SHP77 treated with DMSO at 0.1 percent for 48 hours (cell line): ENCODE measurements at regions not wholly inside any gene's neighbourhood (a gene's known extent, or its start where the extent isn't known, plus 50 kb on each side); places are given as distances from the start of the nearest gene placed in this dataset.

Source experiments
- DNase-seq: peaks from one replicate; lab custom pipeline; 2025; lab: John Stamatoyannopoulos, UW

- no peak for DNase-seq
Measured at GRCh38 chr15:29556380-29556779, 265.9 kb downstream of the TJP1 start.

- no peak for DNase-seq
Measured at GRCh38 chr15:29554531-29554930, 267.7 kb downstream of the TJP1 start.

- DNase-seq, result no peak
Measured at GRCh38 chr15:29550834-29551465, 271.3 kb downstream of the TJP1 start.

GRCh38 chr15:29548006-29548405, 274.3 kb downstream of the TJP1 start:
- DNase-seq, result no peak

- DNase-seq, result no peak
Measured at GRCh38 chr15:29544513-29545128, 275.0 kb upstream of the NSMCE3 start.

- no peak for DNase-seq
Measured at GRCh38 chr15:29542994-29543393, 273.4 kb upstream of the NSMCE3 start.

- no peak for DNase-seq
Measured at GRCh38 chr15:29541309-29541708, 271.7 kb upstream of the NSMCE3 start.

- DNase-seq, result no peak
Measured at GRCh38 chr15:29540479-29540878, 270.9 kb upstream of the NSMCE3 start.

- DNase-seq, result no peak
Measured at GRCh38 chr15:29539736-29540135, 270.1 kb upstream of the NSMCE3 start.

GRCh38 chr15:29538044-29538443, 268.4 kb upstream of the NSMCE3 start:
- no peak for DNase-seq

- no peak for DNase-seq
Measured at GRCh38 chr15:29535952-29536351, 266.3 kb upstream of the NSMCE3 start.

- DNase-seq, result no peak
Measured at GRCh38 chr15:29534378-29534777, 264.8 kb upstream of the NSMCE3 start.

- no peak for DNase-seq
Measured at GRCh38 chr15:29533647-29534046, 264.0 kb upstream of the NSMCE3 start.

GRCh38 chr15:29532296-29532695, 262.7 kb upstream of the NSMCE3 start:
- DNase-seq, result no peak

- DNase-seq, result no peak
Measured at GRCh38 chr15:29530966-29531365, 261.3 kb upstream of the NSMCE3 start.

- no peak for DNase-seq
Measured at GRCh38 chr15:29529043-29529442, 259.4 kb upstream of the NSMCE3 start.

- DNase-seq, result no peak
Measured at GRCh38 chr15:29528276-29528675, 258.7 kb upstream of the NSMCE3 start.

GRCh38 chr15:29526802-29527201, 257.2 kb upstream of the NSMCE3 start:
- DNase-seq, result no peak

GRCh38 chr15:29522373-29523276, 253.0 kb upstream of the NSMCE3 start:
- DNase-seq, result no peak

- no peak for DNase-seq
Measured at GRCh38 chr15:29518442-29518841, 248.8 kb upstream of the NSMCE3 start.

- no peak for DNase-seq
Measured at GRCh38 chr15:29517829-29518228, 248.2 kb upstream of the NSMCE3 start.

GRCh38 chr15:29516929-29517328, 247.3 kb upstream of the NSMCE3 start:
- no peak for DNase-seq

- DNase-seq, result no peak
Measured at GRCh38 chr15:29514926-29515325, 245.3 kb upstream of the NSMCE3 start.
